HepG2 (cell line): ENCODE measurements at regions not wholly inside any gene's neighbourhood (a gene's known extent, or its start where the extent isn't known, plus 50 kb on each side); places are given as distances from the start of the nearest gene placed in this dataset.

Experiments
- ATAC-seq: fragments of 200-7000 bp; cut with Tn5 transposase; 3 replicates; pipeline ENCODE4 v1.9.1; 2020; ENCODE audit warnings: mild to moderate bottlenecking, moderate library complexity
- BruUV-seq: library from RNA; stranded (reverse); fragments of 400-500 nt; replicated peaks from 2 replicates; lab custom pipeline; 2021; lab: Mats Ljungman, UMichigan
- CTCF ChIA-PET: fragments of 300-600 bp; formaldehyde crosslinking; extraction: SDS; loops from one replicate; lab custom pipeline; 2021; ENCODE audit warnings: low total read pairs, inconsistent platforms, low intra/inter-chr PET ratio; lab: Yijun Ruan, JAX
- POLR2A ChIA-PET: fragments of 350-600 bp; sonication (Branson Sonifier 250); formaldehyde crosslinking; loops from one replicate; lab custom pipeline; 2020; ENCODE audit warnings: antibody characterized with exemption, inconsistent platforms; lab: Yijun Ruan, JAX
- DNase-seq: peaks from one replicate; pipeline ENCODE4 v3.0.0-alpha.2; 2015; ENCODE audit warnings: low spot score
- FAIRE-seq: peaks from 3 replicates; lab custom pipeline; 2011; peaks lifted over from hg19 to GRCh38; lab: Jason Lieb, UNC
- H2AFZ ChIP-seq: one replicate; pipeline ENCODE4 v1.6.1; 2011; ENCODE audit warnings: low read length, inconsistent platforms
- H3K27ac ChIP-seq: fragments of 300-600 bp; 3 replicates; pipeline ENCODE4 v1.8.0; 2011; ENCODE audit warnings: mixed run types, mild to moderate bottlenecking, mixed read lengths, low read length, inconsistent platforms; ENCODE audit not compliant: insufficient read depth; ENCODE audit errors: extremely low read length
- H3K27me3 ChIP-seq, 2 experiments: fragments of 200-600 bp in 1 of 2; 2 replicates in 1 of 2; 3 replicates in 1 of 2; pipeline versions ENCODE4 v1.6.0 to v1.8.0; 2011; ENCODE audit warnings: low read length in 2 of 2, mild to moderate bottlenecking in 2 of 2, moderate library complexity in 2 of 2, inconsistent platforms in 1 of 2; ENCODE audit not compliant: insufficient read depth in 2 of 2, control insufficient read depth in 1 of 2
- H3K36me3 ChIP-seq, 2 experiments: fragments of 200-600 bp in 1 of 2; replicated peaks in 1 of 2; 2 replicates in 1 of 2; 3 replicates in 1 of 2; pipeline versions ENCODE4 v1.5.1 to v1.8.0; 2011; ENCODE audit warnings: low read length in 2 of 2, inconsistent platforms in 1 of 2; ENCODE audit not compliant: insufficient read depth in 2 of 2, control insufficient read depth in 1 of 2
- H3K4me1 ChIP-seq: 2 replicates; pipeline ENCODE4 v1.5.1; 2012; ENCODE audit warnings: low read length, inconsistent platforms; ENCODE audit not compliant: insufficient read depth
- H3K4me2 ChIP-seq: 2 replicates; pipeline ENCODE4 v1.6.0; 2011; ENCODE audit warnings: low read depth, low read length, inconsistent platforms
- H3K4me3 ChIP-seq, 3 experiments: fragments of 200-600 bp in 1 of 3; sonication (generic), shearing (Covaris generic) in 1 of 3; replicated peaks in 1 of 3; 2 replicates each; pipeline ENCODE4 v1.5.1; 2011 to 2016; ENCODE audit warnings: low read length in 3 of 3, inconsistent platforms in 2 of 3, low read depth in 2 of 3, mild to moderate bottlenecking in 2 of 3, control low read depth in 1 of 3, mixed read lengths in 1 of 3; ENCODE audit not compliant: insufficient read depth in 1 of 3
- H3K79me2 ChIP-seq: one replicate; pipeline ENCODE4 v1.6.1; 2011; ENCODE audit warnings: low read length, inconsistent platforms; ENCODE audit not compliant: insufficient read depth
- H3K9ac ChIP-seq: 2 replicates; pipeline ENCODE4 v1.6.0; 2011; ENCODE audit warnings: mild to moderate bottlenecking, low read depth, low read length, inconsistent platforms; ENCODE audit not compliant: insufficient read depth
- H3K9me3 ChIP-seq: 2 replicates; pipeline ENCODE4 v1.5.1; 2012; ENCODE audit warnings: mild to moderate bottlenecking, low read length
- H4K20me1 ChIP-seq: 2 replicates; pipeline ENCODE4 v1.6.0; 2011; ENCODE audit warnings: inconsistent platforms, mild to moderate bottlenecking, low read length, moderate library complexity; ENCODE audit not compliant: insufficient read depth
- DPF2 ChIP-seq: sonication (generic); formaldehyde crosslinking; IDR thresholded peaks from 2 replicates; pipeline ENCODE4 v1.4.0; 2020; ENCODE audit warnings: mild to moderate bottlenecking, low read depth, missing genetic modification reagents, borderline replicate concordance
- HNRNPL ChIP-seq: fragments of 200-400 bp; formaldehyde crosslinking; IDR thresholded peaks from 2 replicates; pipeline ENCODE4 v1.6.1; 2017; ENCODE audit warnings: mild to moderate bottlenecking, low read depth, low read length
- RFX3 ChIP-seq: IDR thresholded peaks from 2 replicates; pipeline ENCODE4 v1.6.1; 2016; ENCODE audit warnings: missing biosample characterization, missing genetic modification reagents
- TCF7L2 ChIP-seq: IDR thresholded peaks from 2 replicates; pipeline ENCODE4 v1.6.1; 2011; ENCODE audit warnings: mild to moderate bottlenecking, low read depth, low read length, moderate library complexity
- YEATS4 ChIP-seq: sonication (generic); formaldehyde crosslinking; IDR thresholded peaks from 2 replicates; pipeline ENCODE4 v1.4.0; 2020; ENCODE audit warnings: missing genetic modification reagents, borderline replicate concordance
- ZFYVE20 ChIP-seq: sonication (generic); formaldehyde crosslinking; IDR thresholded peaks from 2 replicates; pipeline ENCODE4 v1.8.0; 2023; ENCODE audit warnings: low read depth, mild to moderate bottlenecking, moderate library complexity, missing genetic modification reagents, borderline replicate concordance
- ZNF33B ChIP-seq: sonication (generic); formaldehyde crosslinking; IDR thresholded peaks from 2 replicates; pipeline ENCODE4 v1.5.1; 2020; ENCODE audit warnings: mild to moderate bottlenecking, missing genetic modification reagents
- ZNF350 ChIP-seq: sonication (generic); formaldehyde crosslinking; IDR thresholded peaks from 2 replicates; pipeline ENCODE4 v1.4.0; 2020; ENCODE audit warnings: mild to moderate bottlenecking, low read depth, missing genetic modification reagents, borderline replicate concordance
- ZNF792 ChIP-seq: IDR thresholded peaks from 2 replicates; pipeline ENCODE4 v1.6.1; 2016
- WGBS: methylation state at CpG from one replicate; pipeline ENCODE4 v1.1.6; 2017; ENCODE audit warnings: low lambda C conversion rate; 5-methylcytosine and 5-hydroxymethylcytosine counted together
- in situ Hi-C: cut with HindIII; loops from 2 replicates; pipeline ENCODE4 v1.10.0; 2017; ENCODE audit warnings: low pct_unique_long_range_greater_than_20kb; ENCODE audit not compliant: extremely low pct_ligation_motif_present
- intact Hi-C: fragments of 100-400 bp; cut with micrococcal nuclease; formaldehyde crosslinking; loops from one replicate; pipeline ENCODE4 v1.10.0; 2022; ENCODE audit not compliant: unreplicated experiment
- TF ChIP-seq, protein P1 (sequence below): sonication (generic); formaldehyde crosslinking; IDR thresholded peaks from 2 replicates; pipeline ENCODE4 v1.5.0; 2020; ENCODE audit warnings: mild to moderate bottlenecking, missing genetic modification reagents

DNA sequence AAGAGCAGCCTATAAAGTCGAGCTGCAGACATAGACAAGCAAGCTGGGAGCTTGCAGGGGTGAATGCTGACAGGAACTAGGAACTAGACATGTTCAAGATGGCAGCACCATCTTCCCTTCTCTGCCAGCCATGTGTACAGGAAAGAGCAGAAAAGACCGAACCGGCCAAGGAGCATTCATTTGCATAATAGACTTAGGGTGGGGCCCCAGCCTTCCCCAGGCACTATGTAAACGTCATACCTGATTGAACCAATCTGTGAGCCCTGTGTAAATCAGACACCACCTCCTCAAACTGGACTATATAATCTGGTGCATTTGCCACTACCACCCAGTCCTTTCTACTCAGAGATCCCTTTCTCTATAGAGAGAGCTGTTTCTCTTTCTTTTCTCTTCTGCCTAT lies 106.9 kb upstream of the FAM3C start:
- Histone ChIP-seq H3K4me2 (no peak overlapping the region), H2AFZ (no peak overlapping the region), H3K9ac (no peak overlapping the region), H3K27ac (no peak overlapping the region), H3K79me2 (no peaks in the 10 kb centered on the region), H3K27me3 (no peaks in the 10 kb centered on the region; a peak in 1 of 5 replicates), H4K20me1 (no peaks in the 10 kb centered on the region), H3K9me3 (peaks cover 30% of the 10 kb centered on the region), H3K4me1 (no peaks in the 10 kb centered on the region), H3K36me3 (no peaks in the 10 kb centered on the region), H3K4me3 (no peak overlapping the region)
- intact Hi-C loops: no loop called here
- FAIRE-seq (no peak), ATAC-seq (no peak), DNase-seq (no peak)
- ChIA-PET CTCF (no interaction called here), POLR2A (no interaction called here)
- 38% methylated on average over 4 of the region's 4 CpGs for WGBS
- no TSS peak for BruUV-seq
- TF ChIP-seq, protein P1, sequence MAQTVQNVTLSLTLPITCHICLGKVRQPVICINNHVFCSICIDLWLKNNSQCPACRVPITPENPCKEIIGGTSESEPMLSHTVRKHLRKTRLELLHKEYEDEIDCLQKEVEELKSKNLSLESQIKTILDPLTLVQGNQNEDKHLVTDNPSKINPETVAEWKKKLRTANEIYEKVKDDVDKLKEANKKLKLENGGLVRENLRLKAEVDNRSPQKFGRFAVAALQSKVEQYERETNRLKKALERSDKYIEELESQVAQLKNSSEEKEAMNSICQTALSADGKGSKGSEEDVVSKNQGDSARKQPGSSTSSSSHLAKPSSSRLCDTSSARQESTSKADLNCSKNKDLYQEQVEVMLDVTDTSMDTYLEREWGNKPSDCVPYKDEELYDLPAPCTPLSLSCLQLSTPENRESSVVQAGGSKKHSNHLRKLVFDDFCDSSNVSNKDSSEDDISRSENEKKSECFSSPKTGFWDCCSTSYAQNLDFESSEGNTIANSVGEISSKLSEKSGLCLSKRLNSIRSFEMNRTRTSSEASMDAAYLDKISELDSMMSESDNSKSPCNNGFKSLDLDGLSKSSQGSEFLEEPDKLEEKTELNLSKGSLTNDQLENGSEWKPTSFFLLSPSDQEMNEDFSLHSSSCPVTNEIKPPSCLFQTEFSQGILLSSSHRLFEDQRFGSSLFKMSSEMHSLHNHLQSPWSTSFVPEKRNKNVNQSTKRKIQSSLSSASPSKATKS: no peak
- TF ChIP-seq HNRNPL (no peak), ZNF792 (CRISPR knock-in tag) (no peak), RFX3 (CRISPR knock-in tag) (no peak), ZFYVE20 (CRISPR knock-in tag) (no peak), TCF7L2 (no peak), YEATS4 (CRISPR knock-in tag) (no peak), ZNF350 (CRISPR knock-in tag) (no peak), ZNF33B (no peak), DPF2 (CRISPR knock-in tag) (no peak)
- in situ Hi-C loops: no loop called here
